Esophagus squamous epithelium (tissue), 4 donors: ENCODE measurements at regions not wholly inside any gene's neighbourhood (a gene's known extent, or its start where the extent isn't known, plus 50 kb on each side); places are given as distances from the start of the nearest gene placed in this dataset.

Experiments used
- CTCF ChIP-seq, 6 experiments: fragments of 450-650 bp in 4 of 6; fragments of 200-600 bp in 2 of 6; sonication (generic) in 2 of 6; IDR thresholded peaks; one replicate each; pipeline ENCODE4 v1.5.1; 2016 to 2019; ENCODE audit warnings: antibody characterized with exemption in 6 of 6, mild to moderate bottlenecking in 4 of 6, moderate library complexity in 4 of 6
- POLR2A ChIP-seq, 4 donors: fragments of 450-650 bp; IDR thresholded peaks; one replicate each; pipeline ENCODE4 v1.6.1; 2017; ENCODE audit warnings: antibody characterized with exemption in 4 of 4, mild to moderate bottlenecking in 4 of 4, moderate library complexity in 3 of 4

GRCh38 chr4:178395798-178396197 lies 953.6 kb upstream of the AGA start:
- TF ChIP-seq CTCF (IDR thresholded peaks at IDR 0.05) (no peak), POLR2A (IDR thresholded peaks at IDR 0.05) (no peak)
